Gastrocnemius medialis (tissue), 4 donors: ENCODE measurements at regions not wholly inside any gene's neighbourhood (a gene's known extent, or its start where the extent isn't known, plus 50 kb on each side); places are given as distances from the start of the nearest gene placed in this dataset.

Experiments
- ATAC-seq, 2 donors: fragments of 150-250 bp; one replicate each; pipeline ENCODE4 v1.9.1; 2016
- DNase-seq, 2 donors: peaks; one replicate each; pipeline ENCODE4 v3.0.0-alpha.2; 2019
- H3K27ac ChIP-seq, 4 donors: fragments of 200-600 bp; sonication (generic); 1 replicate in 1 of 4; 2 replicates in 3 of 4; pipeline ENCODE4 v1.5.1; 2016 to 2018; ENCODE audit warnings: mild to moderate bottlenecking in 2 of 4, moderate library complexity in 1 of 4
- H3K27me3 ChIP-seq, 3 donors: fragments of 200-600 bp; sonication (generic) in 2 of 3; 1 replicate in 1 of 3; 2 replicates in 2 of 3; pipeline versions ENCODE4 v1.5.1 to v1.6.0; 2016 to 2019; ENCODE audit warnings: mild to moderate bottlenecking in 1 of 3, moderate library complexity in 1 of 3
- H3K36me3 ChIP-seq, 2 donors: fragments of 200-600 bp; sonication (generic) in 1 of 2; one replicate each; pipeline ENCODE4 v1.5.1; 2017 to 2018
- H3K4me1 ChIP-seq, 2 donors: fragments of 200-600 bp; sonication (generic) in 1 of 2; one replicate each; pipeline ENCODE4 v1.5.1; 2016 to 2017; ENCODE audit warnings: mild to moderate bottlenecking in 2 of 2
- H3K4me3 ChIP-seq, 4 donors: fragments of 200-600 bp; sonication (generic) in 3 of 4; 1 replicate in 1 of 4; 2 replicates in 3 of 4; pipeline ENCODE4 v1.5.1; 2016 to 2019; ENCODE audit warnings: mild to moderate bottlenecking in 2 of 4
- H3K9me3 ChIP-seq, 3 donors: fragments of 200-600 bp; sonication (generic) in 2 of 3; 1 replicate in 1 of 3; 2 replicates in 2 of 3; pipeline ENCODE4 v1.5.1; 2016 to 2019
- CTCF ChIP-seq, 5 experiments: fragments of 450-650 bp in 3 of 5; fragments of 200-600 bp in 2 of 5; sonication (generic) in 2 of 5; IDR thresholded peaks in 4 of 5; conservative IDR thresholded peaks in 1 of 5; 1 replicate in 4 of 5; 2 replicates in 1 of 5; pipeline ENCODE4 v1.5.1; 2016 to 2019; ENCODE audit warnings: antibody characterized with exemption in 5 of 5, mild to moderate bottlenecking in 3 of 5, moderate library complexity in 3 of 5
- POLR2A ChIP-seq, 2 donors: fragments of 450-650 bp; IDR thresholded peaks; one replicate each; pipeline ENCODE4 v1.6.1; 2017; ENCODE audit warnings: antibody characterized with exemption in 2 of 2, mild to moderate bottlenecking in 2 of 2, moderate library complexity in 2 of 2
- in situ Hi-C, 4 donors: fragments of 200-750 bp; cut with MboI; loops; one replicate each; pipeline versions ENCODE4 v1.15.0 to v1.8.0; 2017; ENCODE audit warnings: low sequenced_read_pairs in 4 of 4
- intact Hi-C: fragments of 100-400 bp; cut with DNase I; formaldehyde crosslinking; loops from one replicate; pipeline ENCODE4 v1.15.1; 2023; ENCODE audit warnings: low total_unique reads

- Histone ChIP-seq H3K27me3 (peaks cover 0 to 7% (median 0%) of the 10 kb centered on the region in 3 donors), H3K36me3 (no peaks in the 10 kb centered on the region), H3K9me3 (no peaks in the 10 kb centered on the region), H3K4me1 (no peaks in the 10 kb centered on the region), H3K4me3 (no peak overlapping the region), H3K27ac (no peak overlapping the region)
- intact Hi-C loops (no loop called here), in situ Hi-C loops (no loop called here)
- DNase-seq (no peak), ATAC-seq (no peak)
- TF ChIP-seq POLR2A (IDR thresholded peaks at IDR 0.05) (no peak), CTCF (IDR thresholded peaks at IDR 0.05 in 4 of 5, conservative IDR thresholded peaks at IDR 0.05 in 1 of 5) (no peak)
Measured at GRCh38 chr17:73827627-73828291, 183.5 kb upstream of the SDK2 start.

- DNase-seq = no peak
- no peak for TF ChIP-seq CTCF (IDR thresholded peaks at IDR 0.05 in 4 of 5, conservative IDR thresholded peaks at IDR 0.05 in 1 of 5)
- TF ChIP-seq POLR2A (IDR thresholded peaks at IDR 0.05) = no peak
- Histone ChIP-seq H3K4me3 (no peak overlapping the region), H3K36me3 (no peaks in the 10 kb centered on the region), H3K27ac (no peak overlapping the region), H3K9me3 (no peaks in the 10 kb centered on the region), H3K27me3 (peaks cover 0 to 8% (median 1%) of the 10 kb centered on the region in 3 donors), H3K4me1 (no peaks in the 10 kb centered on the region)
- ATAC-seq = no peak
- intact Hi-C loops (no loop called here), in situ Hi-C loops (no loop called here)
Measured at GRCh38 chr17:73829676-73830280, 185.5 kb upstream of the SDK2 start.

- in situ Hi-C loops (no loop called here), intact Hi-C loops (no loop called here)
- H3K4me3 ChIP-seq = no peak overlapping the region
- H3K4me1 ChIP-seq = no peaks in the 10 kb centered on the region
- DNase-seq (no peak), ATAC-seq (no peak)
- no peak overlapping the region for H3K27ac ChIP-seq
- peaks cover 0 to 19% (median 5%) of the 10 kb centered on the region in 3 donors for H3K27me3 ChIP-seq
- H3K9me3 ChIP-seq = no peaks in the 10 kb centered on the region
- H3K36me3 ChIP-seq = no peaks in the 10 kb centered on the region
- TF ChIP-seq CTCF (IDR thresholded peaks at IDR 0.05 in 4 of 5, conservative IDR thresholded peaks at IDR 0.05 in 1 of 5) (no peak), POLR2A (IDR thresholded peaks at IDR 0.05) (no peak)
Measured at GRCh38 chr17:73831699-73832098, 187.5 kb upstream of the SDK2 start.

GRCh38 chr17:73833775-73834488, 189.7 kb upstream of the SDK2 start:
- no peak overlapping the region for H3K27ac ChIP-seq
- DNase-seq = no peak
- H3K4me3 ChIP-seq = no peak overlapping the region
- H3K4me1 ChIP-seq = no peaks in the 10 kb centered on the region
- H3K36me3 ChIP-seq = no peaks in the 10 kb centered on the region
- TF ChIP-seq CTCF (IDR thresholded peaks at IDR 0.05 in 4 of 5, conservative IDR thresholded peaks at IDR 0.05 in 1 of 5) = no peak
- no peak for TF ChIP-seq POLR2A (IDR thresholded peaks at IDR 0.05)
- in situ Hi-C loops = no loop called here
- intact Hi-C loops = no loop called here
- H3K27me3 ChIP-seq = peaks cover 0 to 22% (median 5%) of the 10 kb centered on the region in 3 donors
- no peaks in the 10 kb centered on the region for H3K9me3 ChIP-seq
- no peak for ATAC-seq
